AG08396 (cell line): ENCODE measurements at regions not wholly inside any gene's neighbourhood (a gene's known extent, or its start where the extent isn't known, plus 50 kb on each side); places are given as distances from the start of the nearest gene placed in this dataset.

Source experiments
- DNase-seq: peaks from one replicate; pipeline ENCODE4 v3.0.0; 2012; ENCODE audit warnings: low spot score, mixed read lengths

GRCh38 chr6:92371211-92372208 is 1047.8 kb downstream of the EPHA7 start:
- DNase-seq = no peak

- DNase-seq = no peak
Observed at GRCh38 chr6:92369309-92369708, 1050.0 kb downstream of the EPHA7 start.

- no peak for DNase-seq
Observed at GRCh38 chr6:92364948-92365541, 1054.3 kb downstream of the EPHA7 start.

GRCh38 chr6:92363111-92363510 is 1056.2 kb downstream of the EPHA7 start:
- DNase-seq = no peak

- DNase-seq = no peak
Observed at GRCh38 chr6:92362404-92362803, 1057.0 kb downstream of the EPHA7 start.

- DNase-seq = no peak
Observed at GRCh38 chr6:92361990-92362389, 1057.4 kb downstream of the EPHA7 start.

GRCh38 chr6:92354270-92354829 is 1065.0 kb downstream of the EPHA7 start:
- DNase-seq = no peak

- no peak for DNase-seq
Observed at GRCh38 chr6:92352130-92352529, 1067.2 kb downstream of the EPHA7 start.

GRCh38 chr6:92341201-92341600 is 1078.2 kb downstream of the EPHA7 start:
- no peak for DNase-seq

- no peak for DNase-seq
Observed at GRCh38 chr6:92339936-92340640, 1079.3 kb downstream of the EPHA7 start.

- DNase-seq = no peak
Observed at GRCh38 chr6:92337571-92337970, 1081.8 kb downstream of the EPHA7 start.

GRCh38 chr6:92329208-92329847 is 1090.0 kb downstream of the EPHA7 start:
- no peak for DNase-seq

GRCh38 chr6:92315312-92315711 is 1104.0 kb downstream of the EPHA7 start:
- no peak for DNase-seq

- no peak for DNase-seq
Observed at GRCh38 chr6:92297101-92297500, 1122.3 kb downstream of the EPHA7 start.

- DNase-seq = no peak
Observed at GRCh38 chr6:92292067-92292466, 1127.3 kb downstream of the EPHA7 start.

GRCh38 chr6:92289831-92290230 is 1129.5 kb downstream of the EPHA7 start:
- no peak for DNase-seq

GRCh38 chr6:92281571-92282076 is 1137.7 kb downstream of the EPHA7 start:
- DNase-seq = no peak

- DNase-seq = no peak
Observed at GRCh38 chr6:92275150-92275549, 1144.2 kb downstream of the EPHA7 start.

- no peak for DNase-seq
Observed at GRCh38 chr6:92274588-92274987, 1144.8 kb downstream of the EPHA7 start.

GRCh38 chr6:92273694-92274093 is 1145.7 kb downstream of the EPHA7 start:
- DNase-seq = no peak

- DNase-seq = no peak
Observed at GRCh38 chr6:92271091-92271490, 1148.3 kb downstream of the EPHA7 start.

- DNase-seq = no peak
Observed at GRCh38 chr6:92270365-92270764, 1149.0 kb downstream of the EPHA7 start.
